SK-N-SH treated with all-trans-retinoic acid at 6 μM for 48 hours (cell line): ENCODE measurements at regions not wholly inside any gene's neighbourhood (a gene's known extent, or its start where the extent isn't known, plus 50 kb on each side); places are given as distances from the start of the nearest gene placed in this dataset.

Experiments used
- ATAC-seq: fragments of 200-7000 bp; cut with Tn5 transposase; 3 replicates; pipeline ENCODE4 v1.9.1; 2020; ENCODE audit warnings: mild to moderate bottlenecking, moderate library complexity
- ARNTL ChIP-seq: fragments of 450-650 bp; formaldehyde crosslinking; IDR thresholded peaks from 2 replicates; pipeline ENCODE4 v1.5.0; 2020; ENCODE audit warnings: low read depth, mild to moderate bottlenecking, moderate library complexity, borderline replicate concordance
- BACH2 ChIP-seq: fragments of 250-450 bp; sonication (Bioruptor Pico); IDR thresholded peaks from 2 replicates; pipeline ENCODE4 v1.9.0; 2021; ENCODE audit warnings: mild to moderate bottlenecking, borderline replicate concordance
- CSDC2 ChIP-seq: fragments of 250-450 bp; sonication (Bioruptor Pico); IDR thresholded peaks from 2 replicates; pipeline ENCODE4 v1.5.0; 2020; ENCODE audit warnings: mild to moderate bottlenecking, moderate library complexity
- ESRRG ChIP-seq: fragments of 250-450 bp; sonication (Bioruptor Pico); IDR thresholded peaks from 2 replicates; pipeline ENCODE4 v1.6.1; 2021; ENCODE audit warnings: mild to moderate bottlenecking
- GLIS3 ChIP-seq: fragments of 250-450 bp; sonication (Bioruptor Pico); IDR thresholded peaks from 2 replicates; pipeline ENCODE4 v1.5.0; 2020; ENCODE audit warnings: mild to moderate bottlenecking, moderate library complexity
- ISL1 ChIP-seq: fragments of 250-450 bp; sonication (Bioruptor Pico); IDR thresholded peaks from 2 replicates; pipeline ENCODE4 v2.1.2; 2022; ENCODE audit warnings: mild to moderate bottlenecking, moderate library complexity
- OSR1 ChIP-seq: fragments of 250-450 bp; sonication (Bioruptor Pico); IDR thresholded peaks from 2 replicates; pipeline ENCODE4 v1.8.0; 2022; ENCODE audit warnings: moderate library complexity, mild to moderate bottlenecking, inconsistent platforms
- PATZ1 ChIP-seq: fragments of 250-450 bp; sonication (Bioruptor Pico); IDR thresholded peaks from 2 replicates; pipeline ENCODE4 v1.8.0; 2020; ENCODE audit warnings: mild to moderate bottlenecking, moderate library complexity, borderline replicate concordance
- POU6F1 ChIP-seq: fragments of 250-450 bp; sonication (Bioruptor Pico); IDR thresholded peaks from 2 replicates; pipeline ENCODE4 v1.8.0; 2021; ENCODE audit warnings: low read depth, mild to moderate bottlenecking, moderate library complexity, borderline replicate concordance
- RARB ChIP-seq: fragments of 250-450 bp; sonication (Bioruptor Pico); IDR thresholded peaks from 2 replicates; pipeline ENCODE4 v1.8.0; 2021; ENCODE audit warnings: mild to moderate bottlenecking, moderate library complexity
- SNAI2 ChIP-seq: fragments of 250-450 bp; sonication (Bioruptor Pico); IDR thresholded peaks from 2 replicates; pipeline ENCODE4 v1.5.0; 2020; ENCODE audit warnings: mild to moderate bottlenecking, moderate library complexity
- TCF4 ChIP-seq: fragments of 250-450 bp; sonication (Bioruptor Pico); IDR thresholded peaks from 2 replicates; pipeline ENCODE4 v1.8.0; 2021; ENCODE audit warnings: mild to moderate bottlenecking, moderate library complexity, borderline replicate concordance
- TOX ChIP-seq: fragments of 250-450 bp; sonication (Bioruptor Pico); IDR thresholded peaks from 2 replicates; pipeline ENCODE4 v1.8.0; 2021; ENCODE audit warnings: mild to moderate bottlenecking, moderate library complexity, borderline replicate concordance
- TSHZ2 ChIP-seq: fragments of 250-450 bp; sonication (Bioruptor Pico); IDR thresholded peaks from 2 replicates; pipeline ENCODE4 v1.5.0; 2020; ENCODE audit warnings: mild to moderate bottlenecking, moderate library complexity
- ZC3H10 ChIP-seq: fragments of 250-450 bp; sonication (Bioruptor Pico); IDR thresholded peaks from 2 replicates; pipeline ENCODE4 v1.5.1; 2021; ENCODE audit warnings: mild to moderate bottlenecking, moderate library complexity
- ZFP3 ChIP-seq: fragments of 250-450 bp; sonication (Bioruptor Pico); IDR thresholded peaks from 2 replicates; pipeline ENCODE4 v1.5.0; 2020; ENCODE audit warnings: mild to moderate bottlenecking, moderate library complexity
- ZFP30 ChIP-seq: fragments of 450-650 bp; formaldehyde crosslinking; IDR thresholded peaks from 2 replicates; pipeline ENCODE4 v1.5.0; 2022; ENCODE audit warnings: mild to moderate bottlenecking, moderate library complexity
- ZNF565 ChIP-seq: fragments of 450-650 bp; formaldehyde crosslinking; conservative IDR thresholded peaks from 2 replicates; pipeline ENCODE4 v1.5.0; 2020; ENCODE audit warnings: low read depth, mild to moderate bottlenecking, moderate library complexity
- ZNF8 ChIP-seq: fragments of 450-650 bp; formaldehyde crosslinking; IDR thresholded peaks from 2 replicates; pipeline ENCODE4 v1.5.0; 2020; ENCODE audit warnings: mild to moderate bottlenecking, moderate library complexity
- TF ChIP-seq, protein P1 (sequence below): fragments of 250-450 bp; sonication (Bioruptor Pico); IDR thresholded peaks from 2 replicates; pipeline ENCODE4 v1.5.1; 2021; ENCODE audit warnings: mild to moderate bottlenecking, moderate library complexity
- TF ChIP-seq, protein P2 (sequence below): fragments of 250-450 bp; sonication (Bioruptor Pico); IDR thresholded peaks from 2 replicates; pipeline ENCODE4 v1.5.1; 2020; ENCODE audit warnings: low read depth, mild to moderate bottlenecking, moderate library complexity

GRCh38 chr12:13275241-13276085 is 78.9 kb downstream of the EMP1 start:
- TF ChIP-seq ZFP3 (CRISPR knock-in tag) = no peak
- TF ChIP-seq BACH2 (CRISPR knock-in tag) = no peak
- no peak for TF ChIP-seq ZFP30 (CRISPR knock-in tag)
- TF ChIP-seq ARNTL (CRISPR knock-in tag) = no peak
- TF ChIP-seq SNAI2 (CRISPR knock-in tag) = no peak
- no peak for TF ChIP-seq PATZ1 (CRISPR knock-in tag)
- TF ChIP-seq OSR1 (CRISPR knock-in tag) = no peak
- no peak for TF ChIP-seq POU6F1 (CRISPR knock-in tag)
- TF ChIP-seq ZNF565 (CRISPR knock-in tag) = no peak
- no peak for TF ChIP-seq ZC3H10
- TF ChIP-seq RARB (CRISPR knock-in tag) = no peak
- TF ChIP-seq ISL1 = no peak
- TF ChIP-seq, protein P1, sequence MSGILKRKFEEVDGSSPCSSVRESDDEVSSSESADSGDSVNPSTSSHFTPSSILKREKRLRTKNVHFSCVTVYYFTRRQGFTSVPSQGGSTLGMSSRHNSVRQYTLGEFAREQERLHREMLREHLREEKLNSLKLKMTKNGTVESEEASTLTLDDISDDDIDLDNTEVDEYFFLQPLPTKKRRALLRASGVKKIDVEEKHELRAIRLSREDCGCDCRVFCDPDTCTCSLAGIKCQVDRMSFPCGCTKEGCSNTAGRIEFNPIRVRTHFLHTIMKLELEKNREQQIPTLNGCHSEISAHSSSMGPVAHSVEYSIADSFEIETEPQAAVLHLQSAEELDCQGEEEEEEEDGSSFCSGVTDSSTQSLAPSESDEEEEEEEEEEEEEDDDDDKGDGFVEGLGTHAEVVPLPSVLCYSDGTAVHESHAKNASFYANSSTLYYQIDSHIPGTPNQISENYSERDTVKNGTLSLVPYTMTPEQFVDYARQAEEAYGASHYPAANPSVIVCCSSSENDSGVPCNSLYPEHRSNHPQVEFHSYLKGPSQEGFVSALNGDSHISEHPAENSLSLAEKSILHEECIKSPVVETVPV = no peak
- no peak for TF ChIP-seq ESRRG (CRISPR knock-in tag)
- no peak for TF ChIP-seq TSHZ2 (CRISPR knock-in tag)
- no peak for TF ChIP-seq TOX (CRISPR knock-in tag)
- no peak for TF ChIP-seq CSDC2 (CRISPR knock-in tag)
- TF ChIP-seq ZNF8 (CRISPR knock-in tag) = no peak
- no peak for TF ChIP-seq TCF4 (CRISPR knock-in tag)
- TF ChIP-seq, all 23 proteins: peak for 0
- ATAC-seq = no peak

GRCh38 chr12:13273850-13274249 is 77.3 kb downstream of the EMP1 start:
- TF ChIP-seq PATZ1 (CRISPR knock-in tag) (no peak), ZNF8 (CRISPR knock-in tag) (no peak), ZFP3 (CRISPR knock-in tag) (no peak), ZFP30 (CRISPR knock-in tag) (no peak), GLIS3 (CRISPR knock-in tag) (no peak), BACH2 (CRISPR knock-in tag) (no peak), OSR1 (CRISPR knock-in tag) (no peak), ZNF565 (CRISPR knock-in tag) (no peak), TSHZ2 (CRISPR knock-in tag) (no peak), ZC3H10 (no peak), RARB (CRISPR knock-in tag) (no peak)
- TF ChIP-seq, protein P1 = no peak
- TF ChIP-seq, protein P2, sequence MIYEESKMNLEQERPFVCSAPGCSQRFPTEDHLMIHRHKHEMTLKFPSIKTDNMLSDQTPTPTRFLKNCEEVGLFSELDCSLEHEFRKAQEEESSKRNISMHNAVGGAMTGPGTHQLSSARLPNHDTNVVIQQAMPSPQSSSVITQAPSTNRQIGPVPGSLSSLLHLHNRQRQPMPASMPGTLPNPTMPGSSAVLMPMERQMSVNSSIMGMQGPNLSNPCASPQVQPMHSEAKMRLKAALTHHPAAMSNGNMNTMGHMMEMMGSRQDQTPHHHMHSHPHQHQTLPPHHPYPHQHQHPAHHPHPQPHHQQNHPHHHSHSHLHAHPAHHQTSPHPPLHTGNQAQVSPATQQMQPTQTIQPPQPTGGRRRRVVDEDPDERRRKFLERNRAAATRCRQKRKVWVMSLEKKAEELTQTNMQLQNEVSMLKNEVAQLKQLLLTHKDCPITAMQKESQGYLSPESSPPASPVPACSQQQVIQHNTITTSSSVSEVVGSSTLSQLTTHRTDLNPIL (CRISPR knock-in tag) = no peak
- TF ChIP-seq, all 23 proteins: peak for 0
- no peak for ATAC-seq
